ENCODE measurements at regions not wholly inside any gene's neighbourhood (a gene's known extent, or its start where the extent isn't known, plus 50 kb on each side); places are given as distances from the start of the nearest gene placed in this dataset.

DNA sequence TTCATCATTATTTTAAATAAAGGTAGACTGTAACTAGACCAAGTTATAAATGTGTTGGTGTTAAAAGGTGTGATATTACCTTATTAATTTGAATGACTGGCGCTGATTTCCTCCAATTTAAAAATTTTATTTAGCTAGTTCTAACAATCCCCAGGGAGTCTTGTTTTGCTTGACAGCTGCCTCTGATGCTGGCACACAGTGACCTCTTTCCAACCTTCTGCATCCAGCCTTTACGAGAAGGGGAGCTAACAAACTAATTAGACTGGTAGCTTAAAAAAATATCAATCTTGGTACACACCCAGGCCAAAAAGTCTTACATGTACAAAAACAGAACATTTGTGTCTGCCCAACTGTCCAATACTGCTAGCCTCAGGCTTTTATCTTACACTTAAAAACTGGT, 51.8 kb upstream of the ENPEP start:
- H3K9me3 ChIP-seq (ENCODE audit: low read depth, low read length, poor library complexity, severe bottlenecking), result no peaks in the 10 kb centered on the region
- H3K27me3 ChIP-seq (replicated peaks; ENCODE audit: insufficient read depth, low read depth, low read length, poor library complexity), result no peaks in the 10 kb centered on the region
- no peaks in the 10 kb centered on the region for H3K4me1 ChIP-seq (ENCODE audit: insufficient read depth, low read length, poor library complexity, severe bottlenecking)
- BruUV-seq (replicated peaks), result no TSS peak
- intact Hi-C loops (cut with micrococcal nuclease; ENCODE audit: unreplicated experiment), result no loop called here
- CTCF ChIA-PET, result no interaction called here
- no peak for TF ChIP-seq EZH2 (IDR thresholded peaks at IDR 0.05; ENCODE audit: borderline replicate concordance, low read depth, low read length, poor library complexity, severe bottlenecking)
- TF ChIP-seq, protein P1, sequence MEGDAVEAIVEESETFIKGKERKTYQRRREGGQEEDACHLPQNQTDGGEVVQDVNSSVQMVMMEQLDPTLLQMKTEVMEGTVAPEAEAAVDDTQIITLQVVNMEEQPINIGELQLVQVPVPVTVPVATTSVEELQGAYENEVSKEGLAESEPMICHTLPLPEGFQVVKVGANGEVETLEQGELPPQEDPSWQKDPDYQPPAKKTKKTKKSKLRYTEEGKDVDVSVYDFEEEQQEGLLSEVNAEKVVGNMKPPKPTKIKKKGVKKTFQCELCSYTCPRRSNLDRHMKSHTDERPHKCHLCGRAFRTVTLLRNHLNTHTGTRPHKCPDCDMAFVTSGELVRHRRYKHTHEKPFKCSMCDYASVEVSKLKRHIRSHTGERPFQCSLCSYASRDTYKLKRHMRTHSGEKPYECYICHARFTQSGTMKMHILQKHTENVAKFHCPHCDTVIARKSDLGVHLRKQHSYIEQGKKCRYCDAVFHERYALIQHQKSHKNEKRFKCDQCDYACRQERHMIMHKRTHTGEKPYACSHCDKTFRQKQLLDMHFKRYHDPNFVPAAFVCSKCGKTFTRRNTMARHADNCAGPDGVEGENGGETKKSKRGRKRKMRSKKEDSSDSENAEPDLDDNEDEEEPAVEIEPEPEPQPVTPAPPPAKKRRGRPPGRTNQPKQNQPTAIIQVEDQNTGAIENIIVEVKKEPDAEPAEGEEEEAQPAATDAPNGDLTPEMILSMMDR (conservative IDR thresholded peaks at IDR 0.05; ENCODE audit: low read depth, low read length), result no peak
- no peaks in the 10 kb centered on the region for H3K36me3 ChIP-seq (ENCODE audit: insufficient read depth, low read length, poor library complexity, severe bottlenecking)
- no peak overlapping the region for H3K27ac ChIP-seq (ENCODE audit: low read depth, low read length, poor library complexity, severe bottlenecking)
- H3K4me3 ChIP-seq (ENCODE audit: low read depth, low read length, poor library complexity, severe bottlenecking), result no peak overlapping the region
- POLR2A ChIA-PET (ENCODE audit: low non-redundant PET), result no interaction called here
- no peak for DNase-seq (ENCODE audit: low spot score)

GRCh38 chr4:110418641-110419040, 57.3 kb upstream of the ENPEP start:
- Histone ChIP-seq H3K27ac (ENCODE audit: low read depth, low read length, poor library complexity, severe bottlenecking) (no peak overlapping the region), H3K27me3 (replicated peaks; ENCODE audit: insufficient read depth, low read depth, low read length, poor library complexity) (no peaks in the 10 kb centered on the region), H3K9me3 (ENCODE audit: low read depth, low read length, poor library complexity, severe bottlenecking) (no peaks in the 10 kb centered on the region), H3K4me1 (ENCODE audit: insufficient read depth, low read length, poor library complexity, severe bottlenecking) (peaks cover 6% of the 10 kb centered on the region), H3K36me3 (ENCODE audit: insufficient read depth, low read length, poor library complexity, severe bottlenecking) (no peaks in the 10 kb centered on the region), H3K4me3 (ENCODE audit: low read depth, low read length, poor library complexity, severe bottlenecking) (no peak overlapping the region)
- no TSS peak for BruUV-seq (replicated peaks)
- intact Hi-C loops (cut with micrococcal nuclease; ENCODE audit: unreplicated experiment), result no loop called here
- CTCF ChIA-PET, result no interaction called here
- no peak for DNase-seq (ENCODE audit: low spot score)
- POLR2A ChIA-PET (ENCODE audit: low non-redundant PET), result no interaction called here
- TF ChIP-seq, protein P1 (conservative IDR thresholded peaks at IDR 0.05; ENCODE audit: low read depth, low read length), result no peak
- no peak for TF ChIP-seq EZH2 (IDR thresholded peaks at IDR 0.05; ENCODE audit: borderline replicate concordance, low read depth, low read length, poor library complexity, severe bottlenecking)

GRCh38 chr4:110417136-110417535, 58.8 kb upstream of the ENPEP start:
- POLR2A ChIA-PET (ENCODE audit: low non-redundant PET), result no interaction called here
- H3K4me3 ChIP-seq (ENCODE audit: low read depth, low read length, poor library complexity, severe bottlenecking), result no peak overlapping the region
- intact Hi-C loops (cut with micrococcal nuclease; ENCODE audit: unreplicated experiment), result no loop called here
- H3K27ac ChIP-seq (ENCODE audit: low read depth, low read length, poor library complexity, severe bottlenecking), result no peak overlapping the region
- CTCF ChIA-PET, result no interaction called here
- DNase-seq (ENCODE audit: low spot score), result no peak
- peaks cover 12% of the 10 kb centered on the region for H3K4me1 ChIP-seq (ENCODE audit: insufficient read depth, low read length, poor library complexity, severe bottlenecking)
- no peaks in the 10 kb centered on the region for H3K9me3 ChIP-seq (ENCODE audit: low read depth, low read length, poor library complexity, severe bottlenecking)
- BruUV-seq (replicated peaks), result no TSS peak
- TF ChIP-seq, protein P1 (conservative IDR thresholded peaks at IDR 0.05; ENCODE audit: low read depth, low read length), result no peak
- no peak for TF ChIP-seq EZH2 (IDR thresholded peaks at IDR 0.05; ENCODE audit: borderline replicate concordance, low read depth, low read length, poor library complexity, severe bottlenecking)
- H3K36me3 ChIP-seq (ENCODE audit: insufficient read depth, low read length, poor library complexity, severe bottlenecking), result no peaks in the 10 kb centered on the region
- no peaks in the 10 kb centered on the region for H3K27me3 ChIP-seq (replicated peaks; ENCODE audit: insufficient read depth, low read depth, low read length, poor library complexity)

Measured in A673 (cell line).